GM23248 (cell line): ENCODE measurements at regions not wholly inside any gene's neighbourhood (a gene's known extent, or its start where the extent isn't known, plus 50 kb on each side); places are given as distances from the start of the nearest gene placed in this dataset.

Experiments used
- EZH2 ChIP-seq: fragments of 200-600 bp; sonication (generic); IDR thresholded peaks from 2 replicates; pipeline ENCODE4 v1.6.1; 2018; ENCODE audit warnings: antibody characterized with exemption, mild to moderate bottlenecking; ENCODE audit not compliant: insufficient read depth, poor library complexity, severe bottlenecking
- EZH2phosphoT487 ChIP-seq: fragments of 200-600 bp; sonication (generic); IDR thresholded peaks from 2 replicates; pipeline ENCODE4 v1.6.1; 2018; ENCODE audit warnings: antibody characterized with exemption, moderate library complexity, mild to moderate bottlenecking, low read depth; ENCODE audit not compliant: insufficient read depth

GRCh38 chr2:225334514-225334913 is 65.0 kb upstream of the NYAP2 start:
- TF ChIP-seq EZH2: no peak
- TF ChIP-seq EZH2phosphoT487: no peak
